Keratinocyte (primary cell): ENCODE measurements at regions not wholly inside any gene's neighbourhood (a gene's known extent, or its start where the extent isn't known, plus 50 kb on each side); places are given as distances from the start of the nearest gene placed in this dataset.

Experiments used
- EZH2 ChIP-seq: IDR thresholded peaks from one replicate; pipeline ENCODE4 v1.6.1; 2012; ENCODE audit warnings: inconsistent platforms, mild to moderate bottlenecking, low read length, moderate library complexity
- TF ChIP-seq, protein P1 (sequence below), 3 experiments: IDR thresholded peaks in 1 of 3; conservative IDR thresholded peaks in 1 of 3; optimal IDR thresholded peaks in 1 of 3; 2 replicates in 2 of 3; 3 replicates in 1 of 3; pipeline versions ENCODE3 to v1.5.1; 2011; ENCODE audit warnings: low read length in 3 of 3, mild to moderate bottlenecking in 3 of 3, moderate library complexity in 2 of 3, control low read depth in 1 of 3, inconsistent platforms in 1 of 3; ENCODE audit not compliant: insufficient read depth in 2 of 3; ENCODE audit errors: extremely low read depth in 1 of 3

DNA sequence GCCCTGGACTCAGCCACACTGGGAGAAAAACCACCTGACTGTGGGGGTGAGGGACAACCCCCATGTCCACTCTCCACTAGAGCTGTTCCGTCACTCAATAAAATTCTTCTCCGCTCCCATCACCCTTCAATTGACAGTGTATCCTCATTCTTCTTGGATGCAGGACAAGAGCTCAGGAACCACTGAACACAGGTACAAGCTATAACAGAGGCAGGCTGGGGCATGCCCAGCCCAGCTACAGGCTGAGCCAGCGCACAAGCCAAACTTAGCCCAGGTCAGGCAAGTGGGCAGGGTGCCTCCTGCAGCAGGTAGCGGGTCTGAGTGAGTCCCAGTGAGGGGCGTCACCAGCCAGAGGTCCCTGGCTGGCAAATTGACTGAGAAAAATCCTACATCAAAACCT, 183.4 kb downstream of the HINT1 start:
- TF ChIP-seq, protein P1, sequence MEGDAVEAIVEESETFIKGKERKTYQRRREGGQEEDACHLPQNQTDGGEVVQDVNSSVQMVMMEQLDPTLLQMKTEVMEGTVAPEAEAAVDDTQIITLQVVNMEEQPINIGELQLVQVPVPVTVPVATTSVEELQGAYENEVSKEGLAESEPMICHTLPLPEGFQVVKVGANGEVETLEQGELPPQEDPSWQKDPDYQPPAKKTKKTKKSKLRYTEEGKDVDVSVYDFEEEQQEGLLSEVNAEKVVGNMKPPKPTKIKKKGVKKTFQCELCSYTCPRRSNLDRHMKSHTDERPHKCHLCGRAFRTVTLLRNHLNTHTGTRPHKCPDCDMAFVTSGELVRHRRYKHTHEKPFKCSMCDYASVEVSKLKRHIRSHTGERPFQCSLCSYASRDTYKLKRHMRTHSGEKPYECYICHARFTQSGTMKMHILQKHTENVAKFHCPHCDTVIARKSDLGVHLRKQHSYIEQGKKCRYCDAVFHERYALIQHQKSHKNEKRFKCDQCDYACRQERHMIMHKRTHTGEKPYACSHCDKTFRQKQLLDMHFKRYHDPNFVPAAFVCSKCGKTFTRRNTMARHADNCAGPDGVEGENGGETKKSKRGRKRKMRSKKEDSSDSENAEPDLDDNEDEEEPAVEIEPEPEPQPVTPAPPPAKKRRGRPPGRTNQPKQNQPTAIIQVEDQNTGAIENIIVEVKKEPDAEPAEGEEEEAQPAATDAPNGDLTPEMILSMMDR (optimal IDR thresholded peaks at IDR 0.05 in 1 of 3, IDR thresholded peaks at IDR 0.05 in 1 of 3, conservative IDR thresholded peaks at IDR 0.05 in 1 of 3; ENCODE audit: extremely low read depth in 1 of 3, insufficient read depth in 2 of 3, low read length in 3 of 3), result no peak
- no peak for TF ChIP-seq EZH2
